IMR-90 (cell line): ENCODE measurements at regions not wholly inside any gene's neighbourhood (a gene's known extent, or its start where the extent isn't known, plus 50 kb on each side); places are given as distances from the start of the nearest gene placed in this dataset.
A peak's percentile ranks its signal among the peaks of the same experiment; 100 is the strongest.

Experiments used
- ATAC-seq: fragments of 200-7000 bp; cut with Tn5 transposase; 2 replicates; pipeline ENCODE4 v1.9.1; 2020; ENCODE audit warnings: low read depth, mild to moderate bottlenecking, moderate library complexity
- BruUV-seq: library from RNA; stranded (reverse); fragments of 400-500 nt; replicated peaks from 2 replicates; lab custom pipeline; 2021; lab: Mats Ljungman, UMichigan
- CTCF ChIA-PET: fragments of 300-600 bp; formaldehyde crosslinking; extraction: SDS; loops from one replicate; lab custom pipeline; 2021; ENCODE audit warnings: antibody characterized with exemption; lab: Yijun Ruan, JAX
- POLR2A ChIA-PET: fragments of 300-600 bp; sonication (Branson Sonifier 250); formaldehyde crosslinking; loops from one replicate; lab custom pipeline; 2022; ENCODE audit warnings: antibody characterized with exemption; ENCODE audit not compliant: unreplicated experiment; lab: Charles Lee
- DNase-seq: peaks from one replicate; pipeline ENCODE4 v3.0.0; 2013
- H2AFZ ChIP-seq: replicated peaks from 2 replicates; pipeline ENCODE3; 2013; ENCODE audit warnings: low read length, mild to moderate bottlenecking; ENCODE audit not compliant: poor library complexity
- H2AK5ac ChIP-seq: 2 replicates; pipeline ENCODE4 v1.6.1; 2013; ENCODE audit warnings: low read depth, low read length, inconsistent platforms
- H2AK9ac ChIP-seq: replicated peaks from 2 replicates; pipeline ENCODE3; 2013; ENCODE audit warnings: mild to moderate bottlenecking, low read depth, low read length, moderate library complexity; ENCODE audit not compliant: poor library complexity
- H2BK120ac ChIP-seq: 2 replicates; pipeline ENCODE4 v1.6.1; 2013; ENCODE audit warnings: low read depth, low read length, inconsistent platforms
- H2BK15ac ChIP-seq: 3 replicates; pipeline ENCODE4 v1.6.1; 2013; ENCODE audit warnings: low read depth, low read length, inconsistent platforms
- H2BK20ac ChIP-seq: 2 replicates; pipeline ENCODE4 v1.6.1; 2013; ENCODE audit warnings: low read depth, mild to moderate bottlenecking, inconsistent platforms, low read length, moderate library complexity
- H2BK5ac ChIP-seq: 2 replicates; pipeline ENCODE4 v1.6.1; 2013; ENCODE audit warnings: mild to moderate bottlenecking, low read depth, low read length, inconsistent platforms; ENCODE audit not compliant: poor library complexity, severe bottlenecking
- H3K14ac ChIP-seq: replicated peaks from 2 replicates; pipeline ENCODE4 v1.6.1; 2013; ENCODE audit warnings: low read depth, low read length, inconsistent platforms
- H3K18ac ChIP-seq: 2 replicates; pipeline ENCODE4 v1.6.1; 2013; ENCODE audit warnings: low read depth, low read length, control low read depth
- H3K23ac ChIP-seq: 2 replicates; pipeline ENCODE4 v1.6.1; 2013; ENCODE audit warnings: low read depth, low read length, inconsistent platforms
- H3K27ac ChIP-seq: 2 replicates; pipeline ENCODE4 v1.5.1; 2013; ENCODE audit warnings: mild to moderate bottlenecking, control low read depth, low read length; ENCODE audit not compliant: insufficient read depth
- H3K27me3 ChIP-seq: 2 replicates; pipeline ENCODE4 v1.6.1; 2013; ENCODE audit warnings: low read length; ENCODE audit not compliant: control insufficient read depth, insufficient read depth
- H3K36me3 ChIP-seq: 2 replicates; pipeline ENCODE4 v1.6.1; 2013; ENCODE audit warnings: low read length, mixed read lengths; ENCODE audit not compliant: control insufficient read depth, insufficient read depth
- H3K4ac ChIP-seq: 2 replicates; pipeline ENCODE4 v1.6.1; 2013; ENCODE audit warnings: low read depth, low read length, inconsistent platforms
- H3K4me1 ChIP-seq: 2 replicates; pipeline ENCODE4 v1.6.1; 2013; ENCODE audit warnings: low read length, mixed read lengths; ENCODE audit not compliant: control insufficient read depth, insufficient read depth
- H3K4me2 ChIP-seq: 2 replicates; pipeline ENCODE4 v1.6.1; 2013; ENCODE audit warnings: low read depth, mild to moderate bottlenecking, control low read depth, low read length, moderate library complexity
- H3K4me3 ChIP-seq: 2 replicates; pipeline ENCODE4 v1.5.1; 2013; ENCODE audit warnings: low read depth, mild to moderate bottlenecking, control low read depth, low read length, moderate library complexity; ENCODE audit not compliant: insufficient read depth
- H3K56ac ChIP-seq: 2 replicates; pipeline ENCODE4 v1.6.1; 2013; ENCODE audit warnings: low read length, inconsistent platforms; ENCODE audit not compliant: insufficient read depth; ENCODE audit errors: extremely low read depth
- H3K79me1 ChIP-seq, 2 experiments: 2 replicates each; pipeline ENCODE4 v1.6.1; 2013; ENCODE audit warnings: low read length in 2 of 2, inconsistent platforms in 1 of 2, low read depth in 1 of 2
- H3K9ac ChIP-seq: 2 replicates; pipeline ENCODE4 v1.6.1; 2013; ENCODE audit warnings: low read depth, low read length, control low read depth
- H3K9me1 ChIP-seq: 2 replicates; pipeline ENCODE4 v1.6.1; 2013; ENCODE audit warnings: low read length, inconsistent platforms; ENCODE audit not compliant: insufficient read depth
- H3K9me3 ChIP-seq: 2 replicates; pipeline ENCODE4 v1.6.1; 2013; ENCODE audit warnings: low read length; ENCODE audit not compliant: control insufficient read depth, insufficient read depth
- H4K20me1 ChIP-seq: 2 replicates; pipeline ENCODE4 v1.6.1; 2013; ENCODE audit warnings: low read length, inconsistent platforms; ENCODE audit not compliant: insufficient read depth
- H4K5ac ChIP-seq: 2 replicates; pipeline ENCODE4 v1.6.1; 2013; ENCODE audit warnings: mild to moderate bottlenecking, low read depth, low read length, control low read depth
- H4K8ac ChIP-seq, 2 experiments: 2 replicates each; pipeline ENCODE4 v1.6.1; 2013; ENCODE audit warnings: low read depth in 2 of 2, low read length in 2 of 2, control low read depth in 1 of 2, inconsistent platforms in 1 of 2
- H4K91ac ChIP-seq: 2 replicates; pipeline ENCODE4 v1.6.1; 2013; ENCODE audit warnings: low read depth, low read length, inconsistent platforms; ENCODE audit not compliant: insufficient read depth
- MAFK ChIP-seq: IDR thresholded peaks from 2 replicates; pipeline ENCODE4 v1.6.1; 2012; ENCODE audit warnings: low read depth, low read length, improper control_type of control experiment
- RAD21 ChIP-seq: IDR thresholded peaks from 2 replicates; pipeline ENCODE4 v1.6.1; 2012; ENCODE audit warnings: low read length, improper control_type of control experiment
- WGBS, 2 experiments: methylation state at CpG; one replicate each; pipeline versions ENCODE4 v1.1.5 to v1.1.7; 2013; ENCODE audit warnings: missing lambda C conversion rate in 2 of 2; ENCODE audit not compliant: insufficient read length in 1 of 2; ENCODE audit errors: extremely low coverage in 2 of 2; 5-methylcytosine and 5-hydroxymethylcytosine counted together
- dilution Hi-C: fragments of 300-500 bp; cut with HindIII; formaldehyde crosslinking; loops from one replicate; pipeline ENCODE4 v1.14.3; 2018; ENCODE audit warnings: low sequenced_read_pairs; ENCODE audit not compliant: unreplicated experiment
- in situ Hi-C: fragments of 300-500 bp; cut with MboI; formaldehyde crosslinking; loops from 3 replicates; pipeline ENCODE4 v1.14.3; 2019; ENCODE audit warnings: low sequenced_read_pairs, inconsistent platforms, mixed read lengths
- intact Hi-C: fragments of 100-400 bp; cut with micrococcal nuclease; formaldehyde crosslinking; loops from 2 replicates; pipeline ENCODE4 v1.10.0; 2022
- TF ChIP-seq, protein P1 (sequence below): conservative IDR thresholded peaks from 2 replicates; pipeline ENCODE4 v1.5.1; 2012; ENCODE audit warnings: mild to moderate bottlenecking, low read depth, low read length, improper control_type of control experiment

- H4K5ac ChIP-seq: no peak overlapping the region
- dilution Hi-C loops: no loop called here
- H3K18ac ChIP-seq: no peak overlapping the region
- H2BK5ac ChIP-seq: no peak overlapping the region
- TF ChIP-seq RAD21 (peak; percentile 25; the same call in 1 of the 2 replicates), MAFK (no peak)
- TF ChIP-seq, protein P1, sequence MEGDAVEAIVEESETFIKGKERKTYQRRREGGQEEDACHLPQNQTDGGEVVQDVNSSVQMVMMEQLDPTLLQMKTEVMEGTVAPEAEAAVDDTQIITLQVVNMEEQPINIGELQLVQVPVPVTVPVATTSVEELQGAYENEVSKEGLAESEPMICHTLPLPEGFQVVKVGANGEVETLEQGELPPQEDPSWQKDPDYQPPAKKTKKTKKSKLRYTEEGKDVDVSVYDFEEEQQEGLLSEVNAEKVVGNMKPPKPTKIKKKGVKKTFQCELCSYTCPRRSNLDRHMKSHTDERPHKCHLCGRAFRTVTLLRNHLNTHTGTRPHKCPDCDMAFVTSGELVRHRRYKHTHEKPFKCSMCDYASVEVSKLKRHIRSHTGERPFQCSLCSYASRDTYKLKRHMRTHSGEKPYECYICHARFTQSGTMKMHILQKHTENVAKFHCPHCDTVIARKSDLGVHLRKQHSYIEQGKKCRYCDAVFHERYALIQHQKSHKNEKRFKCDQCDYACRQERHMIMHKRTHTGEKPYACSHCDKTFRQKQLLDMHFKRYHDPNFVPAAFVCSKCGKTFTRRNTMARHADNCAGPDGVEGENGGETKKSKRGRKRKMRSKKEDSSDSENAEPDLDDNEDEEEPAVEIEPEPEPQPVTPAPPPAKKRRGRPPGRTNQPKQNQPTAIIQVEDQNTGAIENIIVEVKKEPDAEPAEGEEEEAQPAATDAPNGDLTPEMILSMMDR: peak; percentile 24; the same call in 1 of the 2 replicates
- DNase-seq (peak; percentile 1), ATAC-seq (no peak)
- H3K36me3 ChIP-seq: no peaks in the 10 kb centered on the region
- no peak overlapping the region for H3K27ac ChIP-seq
- in situ Hi-C loops: loop anchor here (10.0 kb wide), 1 partner anchor 711 kb away; no protein-coding TSS in a partner anchor
- H3K9me3 ChIP-seq: no peaks in the 10 kb centered on the region
- no peaks in the 10 kb centered on the region for H3K79me1 ChIP-seq
- H4K91ac ChIP-seq: no peak overlapping the region
- H3K56ac ChIP-seq: no peak overlapping the region
- no peak overlapping the region for H3K23ac ChIP-seq
- intact Hi-C loops: loop anchor here (1.0 kb wide), 1 partner anchor 712 kb away; no protein-coding TSS in a partner anchor
- H3K4me1 ChIP-seq: no peaks in the 10 kb centered on the region
- ChIA-PET CTCF (no interaction called here), POLR2A (no interaction called here)
- H2BK120ac ChIP-seq: no peak overlapping the region
- WGBS, 2 experiments: 60% methylated on average over 1 of the region's 9 CpGs; no CpG with 5 or more reads in 1 of the 2 experiments
- no peak overlapping the region for H3K4me3 ChIP-seq
- H2AK9ac ChIP-seq: no peak overlapping the region
- no peaks in the 10 kb centered on the region for H4K20me1 ChIP-seq
- BruUV-seq: no TSS peak
- no peaks in the 10 kb centered on the region for H3K9me1 ChIP-seq
- no peak overlapping the region for H3K14ac ChIP-seq
- H4K8ac ChIP-seq: no peak overlapping the region
- H2AK5ac ChIP-seq: no peak overlapping the region
- no peak overlapping the region for H2BK15ac ChIP-seq
- no peak overlapping the region for H3K4ac ChIP-seq
- H2BK20ac ChIP-seq: no peak overlapping the region
- no peak overlapping the region for H2AFZ ChIP-seq
- no peak overlapping the region for H3K9ac ChIP-seq
- peaks cover 7% of the 10 kb centered on the region for H3K27me3 ChIP-seq
- no peak overlapping the region for H3K4me2 ChIP-seq
Measured at GRCh38 chr3:65245133-65246063, 557.6 kb upstream of the ADAMTS9 start.
